A172 (cell line): ENCODE measurements at regions not wholly inside any gene's neighbourhood (a gene's known extent, or its start where the extent isn't known, plus 50 kb on each side); places are given as distances from the start of the nearest gene placed in this dataset.

Experiments
- DNase-seq: peaks from one replicate; pipeline ENCODE4 v3.0.0-alpha.2; 2015; ENCODE audit warnings: low spot score

- no peak for DNase-seq
These were observed 127.2 kb upstream of the AGA start for GRCh38 chr4:177569434-177569833.

- DNase-seq = peak; percentile 72
These were observed 131.3 kb upstream of the AGA start for GRCh38 chr4:177573507-177573906.

GRCh38 chr4:177574446-177574845, 132.2 kb upstream of the AGA start:
- DNase-seq = peak; percentile 57

GRCh38 chr4:177579649-177580048, 137.4 kb upstream of the AGA start:
- DNase-seq = no peak

GRCh38 chr4:177582992-177583391, 140.8 kb upstream of the AGA start:
- DNase-seq = peak; percentile 5

- no peak for DNase-seq
These were observed 145.8 kb upstream of the AGA start for GRCh38 chr4:177587989-177588388.

GRCh38 chr4:177595386-177595785, 153.1 kb upstream of the AGA start:
- DNase-seq = no peak

- peak; percentile 87 for DNase-seq
These were observed 153.8 kb upstream of the AGA start for GRCh38 chr4:177596035-177596434.

GRCh38 chr4:177596991-177597390, 154.8 kb upstream of the AGA start:
- DNase-seq = no peak

- DNase-seq = no peak
These were observed 163.0 kb upstream of the AGA start for GRCh38 chr4:177605252-177605651.

- no peak for DNase-seq
These were observed 164.9 kb upstream of the AGA start for GRCh38 chr4:177607111-177607573.

GRCh38 chr4:177611974-177612664, 169.9 kb upstream of the AGA start:
- DNase-seq = no peak

GRCh38 chr4:177612684-177613083, 170.4 kb upstream of the AGA start:
- DNase-seq = no peak

GRCh38 chr4:177632481-177632880, 190.2 kb upstream of the AGA start:
- DNase-seq = no peak

- no peak for DNase-seq
These were observed 196.6 kb upstream of the AGA start for GRCh38 chr4:177638871-177639270.

GRCh38 chr4:177640864-177641263, 198.6 kb upstream of the AGA start:
- DNase-seq = no peak

- no peak for DNase-seq
These were observed 218.0 kb upstream of the AGA start for GRCh38 chr4:177660223-177660622.

GRCh38 chr4:177667687-177668086, 225.4 kb upstream of the AGA start:
- DNase-seq = no peak

GRCh38 chr4:177671387-177671786, 229.2 kb upstream of the AGA start:
- DNase-seq = no peak

GRCh38 chr4:177671845-177672244, 229.6 kb upstream of the AGA start:
- DNase-seq = no peak

- DNase-seq = no peak
These were observed 231.8 kb upstream of the AGA start for GRCh38 chr4:177673985-177674489.

- no peak for DNase-seq
These were observed 238.1 kb upstream of the AGA start for GRCh38 chr4:177680308-177680707.

- no peak for DNase-seq
These were observed 239.7 kb upstream of the AGA start for GRCh38 chr4:177681902-177682301.

GRCh38 chr4:177687117-177687516, 244.9 kb upstream of the AGA start:
- no peak for DNase-seq
